Germinal center (tissue), 1 donor: ENCODE measurements at regions not wholly inside any gene's neighbourhood (a gene's known extent, or its start where the extent isn't known, plus 50 kb on each side); places are given as distances from the start of the nearest gene placed in this dataset.

ENCODE experiments used
- DNase-seq: peaks from one replicate; pipeline ENCODE4 v3.0.0; 2012; ENCODE audit warnings: mixed read lengths, low spot score

DNA sequence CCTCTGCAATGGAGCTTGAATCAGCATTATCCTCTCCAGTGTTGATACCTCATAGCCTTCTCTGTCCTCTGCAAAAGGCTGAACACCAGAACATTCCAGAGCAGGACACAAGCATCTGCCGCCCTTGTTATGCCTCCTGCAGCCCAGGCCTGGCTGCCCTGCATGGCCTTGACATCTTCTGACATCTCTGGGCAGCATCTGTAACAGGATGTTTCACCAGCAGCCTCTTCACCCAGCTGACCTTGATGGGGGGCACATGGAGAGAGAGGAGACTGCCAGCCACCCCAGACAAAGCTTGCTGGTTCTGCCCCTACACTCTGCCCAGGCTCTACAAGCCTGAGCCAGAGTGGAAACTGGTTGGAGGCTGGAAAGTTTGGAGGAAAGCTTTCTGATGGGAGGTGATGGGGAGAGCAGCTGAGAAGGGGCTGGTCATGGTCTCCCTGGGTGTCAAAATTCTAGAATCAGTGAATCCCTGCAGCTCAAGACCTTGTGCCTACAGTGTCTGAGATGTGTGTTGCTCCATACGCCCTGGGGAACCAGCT lies 145.1 kb downstream of the MRPL14 start:
- no peak for DNase-seq

DNA sequence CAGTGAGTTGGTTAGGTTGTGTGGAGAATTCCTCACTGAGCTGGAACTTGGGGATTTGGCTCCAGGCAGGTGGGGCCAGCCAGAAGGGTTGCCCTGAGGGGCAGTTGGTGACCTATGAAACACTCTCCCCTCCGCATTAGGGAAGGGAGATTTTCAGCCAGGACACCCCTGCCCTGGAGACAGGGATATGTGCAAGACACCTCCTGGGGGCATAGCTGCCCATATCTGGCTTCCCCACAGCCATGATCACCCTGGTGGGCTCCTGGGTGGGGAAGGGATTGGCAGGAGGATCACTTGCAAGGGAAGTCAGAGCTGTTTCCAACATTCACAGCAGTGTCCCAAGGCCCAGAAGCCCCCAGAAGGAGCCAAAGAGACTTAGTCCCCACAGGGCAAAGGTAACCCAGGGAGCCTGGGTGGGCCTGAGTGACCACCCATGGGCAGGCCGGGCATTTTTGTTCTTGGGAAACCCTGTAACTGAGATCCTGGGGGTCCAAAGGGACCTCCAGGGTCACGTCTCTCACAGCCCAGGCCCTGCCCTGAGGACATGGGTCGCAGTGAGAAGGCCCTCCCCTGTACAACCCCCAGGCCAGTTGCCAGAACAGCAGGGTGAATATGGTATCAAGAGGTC lies 145.8 kb downstream of the MRPL14 start:
- DNase-seq = no peak

DNA sequence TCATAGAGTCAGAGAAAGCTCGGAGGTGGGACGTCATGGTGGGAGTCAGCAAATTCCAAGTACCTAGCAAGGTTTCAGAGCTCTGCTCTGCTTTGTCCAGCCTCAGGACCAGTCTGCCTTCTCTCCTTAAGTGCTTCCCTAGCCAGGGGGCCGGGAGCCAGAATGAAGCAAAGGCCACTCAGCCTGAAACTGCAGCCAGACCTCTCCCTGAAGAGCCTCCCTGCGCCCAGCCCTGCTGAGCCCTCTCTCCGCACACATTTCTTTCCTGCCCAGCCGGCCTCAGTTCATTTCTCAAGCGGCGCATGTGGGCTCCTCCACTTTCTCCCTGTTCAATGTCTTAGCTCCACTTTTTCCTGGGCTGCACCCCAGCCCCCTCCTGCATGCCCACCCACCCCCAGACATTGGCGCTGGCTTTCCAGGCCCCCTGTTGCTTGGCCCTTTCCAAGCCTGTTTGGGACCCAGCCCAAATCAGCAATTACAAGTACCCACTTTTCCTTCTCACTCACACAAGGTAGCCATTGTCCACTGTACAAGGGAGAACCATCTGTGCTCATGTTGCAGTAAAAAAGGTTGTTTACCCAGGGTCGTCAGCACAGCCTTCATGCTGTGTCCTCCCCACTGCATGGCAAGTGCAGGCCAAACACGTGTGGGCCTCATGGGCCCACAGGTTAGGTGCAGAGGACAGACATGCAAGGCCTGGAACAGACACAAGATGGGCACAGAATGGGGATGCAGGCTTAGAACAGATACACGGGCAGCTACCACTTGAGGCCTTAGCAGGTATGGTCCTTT lies 147.1 kb downstream of the MRPL14 start:
- no peak for DNase-seq

DNA sequence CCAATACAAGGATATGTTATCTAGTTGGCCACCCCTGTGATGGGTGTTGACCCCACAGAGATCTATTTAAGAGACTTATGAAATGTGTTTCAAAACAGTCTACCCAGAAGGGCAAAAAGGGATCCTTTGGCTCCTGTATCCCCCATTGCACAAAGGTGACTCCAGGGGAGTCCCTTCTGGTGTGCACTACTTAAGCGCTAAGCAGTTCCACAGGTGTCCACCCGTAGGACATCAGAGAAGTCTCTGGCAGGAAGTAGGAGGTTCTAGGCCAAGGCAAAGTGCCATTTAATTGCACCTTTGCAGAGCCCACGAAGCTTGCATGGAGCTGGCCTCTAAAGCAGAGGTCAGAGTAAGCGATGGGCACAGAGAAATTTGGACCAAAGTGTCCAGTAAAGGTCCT lies 147.7 kb downstream of the MRPL14 start:
- no peak for DNase-seq

DNA sequence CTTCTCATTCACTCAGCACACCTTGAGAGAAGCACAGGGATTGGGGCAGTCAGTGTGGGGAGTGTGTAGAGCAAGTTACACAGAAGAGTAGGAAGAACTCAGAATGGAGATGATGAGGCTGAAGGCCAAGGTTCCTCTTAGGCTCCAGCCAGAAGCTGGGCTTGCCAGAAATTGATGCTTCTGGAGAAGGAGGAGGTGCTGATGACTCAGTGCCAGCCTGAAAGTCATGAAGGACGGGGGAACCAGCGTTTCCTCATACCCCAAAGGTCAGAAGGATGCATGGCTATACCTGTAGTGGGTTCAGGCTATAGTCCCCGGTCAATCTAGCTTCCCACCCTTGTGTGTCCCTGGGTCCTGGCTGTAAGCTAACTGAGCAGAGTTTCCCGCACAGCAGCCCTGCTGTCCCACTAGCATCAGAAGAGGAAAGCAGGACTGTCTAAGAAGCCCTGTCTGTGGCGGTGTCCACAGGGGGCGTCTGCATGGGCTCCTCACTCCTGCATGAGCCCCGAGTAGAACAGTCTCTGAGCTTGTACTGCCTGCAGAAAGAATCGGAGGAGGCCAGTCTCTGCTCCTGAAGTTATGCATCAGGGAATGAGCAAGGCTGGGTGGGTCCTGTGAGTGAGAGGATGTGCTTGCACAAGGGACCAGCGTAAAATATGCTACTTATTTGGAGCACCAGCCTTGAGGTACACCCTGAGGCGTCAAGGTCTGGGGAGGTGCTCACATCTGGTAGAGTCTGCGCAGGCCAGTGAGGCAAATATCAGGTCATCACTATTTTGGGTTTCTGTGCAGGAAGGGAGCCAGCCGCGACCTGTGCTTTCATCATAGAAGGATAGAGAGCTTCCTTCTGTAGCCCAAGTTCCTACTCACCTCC lies 148.5 kb downstream of the MRPL14 start:
- no peak for DNase-seq

DNA sequence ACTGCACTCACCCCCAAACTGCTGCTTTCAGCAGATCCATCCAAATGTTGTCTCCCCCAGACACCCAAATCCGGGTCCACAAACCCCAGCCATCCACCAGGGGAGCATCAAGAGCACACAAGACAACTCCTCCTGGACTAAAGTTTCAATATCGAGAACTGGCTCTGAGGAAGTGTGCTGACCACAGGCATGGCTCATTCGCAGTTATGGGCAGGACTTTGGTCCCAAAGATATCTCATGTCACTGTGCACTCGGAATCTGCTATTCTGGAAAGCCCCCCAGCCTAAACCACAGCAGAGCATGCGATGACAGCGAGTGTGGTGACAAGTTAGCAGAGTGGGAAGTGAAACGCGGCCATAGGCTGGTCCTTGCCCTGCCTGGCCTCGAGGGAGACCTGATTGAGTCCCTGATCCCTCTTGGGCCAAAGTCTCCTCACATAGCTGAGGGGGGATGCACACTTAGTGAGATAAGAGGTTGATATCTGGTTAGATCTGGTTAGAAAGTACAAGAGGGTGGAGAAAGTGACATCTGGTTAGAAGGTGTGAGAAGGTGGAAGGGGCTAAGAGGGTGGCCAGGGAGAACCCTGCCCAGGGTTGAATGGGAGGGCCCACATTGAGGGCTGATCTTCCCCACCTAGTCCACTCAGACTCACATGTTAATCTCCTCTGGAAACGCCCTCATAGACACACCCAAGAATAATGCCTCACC lies 149.7 kb downstream of the MRPL14 start:
- DNase-seq = no peak

DNA sequence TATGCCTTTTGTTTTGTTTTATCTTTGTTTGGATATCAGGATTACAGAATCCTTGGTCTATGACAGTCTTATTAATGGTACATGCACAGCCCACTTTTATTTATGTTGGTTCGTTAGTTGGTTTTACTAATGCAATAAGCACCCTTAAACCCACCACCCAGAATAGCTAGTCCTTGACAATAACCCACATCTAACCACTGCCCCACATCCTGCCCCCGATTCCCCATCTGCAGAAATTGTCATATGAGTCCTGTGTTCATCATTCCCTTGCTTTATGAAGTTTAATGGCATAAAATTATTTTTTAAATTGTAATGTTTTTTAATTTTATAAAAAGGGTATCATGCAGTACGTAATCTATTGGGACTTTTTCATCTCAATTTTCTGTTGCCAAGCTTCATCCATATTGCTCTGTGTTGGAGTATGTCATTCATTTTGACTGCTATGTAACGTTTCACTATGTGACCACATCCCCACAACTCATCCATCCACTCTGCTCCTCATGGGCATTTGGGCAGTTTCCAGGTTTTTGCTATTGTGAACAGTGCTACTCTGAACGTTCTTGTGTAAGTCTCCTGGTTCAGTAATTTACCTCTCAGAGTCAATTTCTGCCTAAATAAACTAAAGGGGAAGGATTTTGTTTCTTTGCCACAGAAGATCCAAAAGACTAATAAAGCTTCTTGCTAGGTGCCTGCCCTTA lies 150.4 kb downstream of the MRPL14 start:
- no peak for DNase-seq

DNA sequence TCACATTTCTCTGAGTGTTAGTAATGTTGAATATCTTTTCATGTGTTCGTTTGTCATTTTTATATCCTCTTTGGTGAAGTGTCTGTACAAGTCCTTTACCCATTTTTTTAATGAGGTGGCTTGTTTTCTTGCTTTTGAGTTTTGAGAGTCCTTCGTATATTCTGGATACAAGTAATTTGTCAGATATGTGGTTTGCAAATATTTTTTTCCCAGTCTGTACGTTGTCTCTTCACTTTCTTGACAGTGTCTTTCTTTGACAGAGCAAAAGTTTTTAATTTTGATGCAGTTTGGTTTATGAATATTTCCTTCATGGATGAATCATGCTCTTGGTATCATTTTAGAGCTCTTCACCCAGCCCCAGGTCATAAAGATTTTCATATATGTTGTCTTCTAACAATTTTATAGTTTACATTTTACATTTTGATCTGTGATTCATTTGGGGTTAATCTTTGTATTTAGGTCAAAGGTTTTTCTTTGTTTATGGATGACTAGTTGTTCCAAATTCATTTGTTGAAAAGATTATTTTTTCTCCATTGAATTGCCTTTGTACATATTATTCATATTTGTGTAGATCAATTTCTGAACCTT lies 152.5 kb downstream of the MRPL14 start:
- no peak for DNase-seq

DNA sequence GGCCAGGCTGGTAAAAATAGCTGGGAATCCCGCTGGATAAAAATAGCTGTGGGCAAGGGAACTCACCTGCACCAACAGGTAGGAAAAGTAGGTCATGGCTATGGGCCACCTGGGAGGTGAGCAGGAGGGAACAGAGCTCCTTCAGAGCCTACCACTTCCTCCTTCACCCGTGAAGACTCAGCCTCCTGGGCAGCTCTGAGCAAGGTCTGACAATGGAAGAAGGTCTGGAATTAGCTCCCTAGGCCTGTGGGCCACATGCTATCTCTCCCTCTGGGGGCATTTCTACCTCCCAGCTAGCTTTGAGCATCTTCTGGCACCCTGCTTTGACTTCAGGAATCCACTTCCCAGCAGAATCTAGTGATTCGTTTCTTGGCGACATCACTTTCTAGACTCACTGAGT lies 153.9 kb downstream of the MRPL14 start:
- no peak for DNase-seq

DNA sequence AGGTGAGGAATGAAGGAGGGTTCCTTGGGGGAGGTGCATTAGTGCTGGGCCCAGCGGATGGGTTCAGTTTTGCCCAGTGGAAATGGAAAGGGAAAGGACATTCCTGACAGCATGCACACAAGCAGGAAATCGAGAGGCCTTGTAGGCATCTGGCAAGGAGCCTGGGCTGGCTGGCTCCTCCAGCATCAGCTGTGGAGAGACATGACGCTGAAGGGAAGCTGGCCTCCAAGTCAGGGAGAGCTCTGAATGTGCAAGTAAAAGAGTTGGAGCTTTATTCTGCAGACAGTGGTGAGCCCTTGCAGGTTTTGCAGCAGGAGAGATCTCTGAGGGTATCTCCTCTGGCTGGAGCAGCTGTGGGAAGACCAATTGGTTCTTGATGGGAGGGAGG lies 154.3 kb downstream of the MRPL14 start:
- DNase-seq = no peak

DNA sequence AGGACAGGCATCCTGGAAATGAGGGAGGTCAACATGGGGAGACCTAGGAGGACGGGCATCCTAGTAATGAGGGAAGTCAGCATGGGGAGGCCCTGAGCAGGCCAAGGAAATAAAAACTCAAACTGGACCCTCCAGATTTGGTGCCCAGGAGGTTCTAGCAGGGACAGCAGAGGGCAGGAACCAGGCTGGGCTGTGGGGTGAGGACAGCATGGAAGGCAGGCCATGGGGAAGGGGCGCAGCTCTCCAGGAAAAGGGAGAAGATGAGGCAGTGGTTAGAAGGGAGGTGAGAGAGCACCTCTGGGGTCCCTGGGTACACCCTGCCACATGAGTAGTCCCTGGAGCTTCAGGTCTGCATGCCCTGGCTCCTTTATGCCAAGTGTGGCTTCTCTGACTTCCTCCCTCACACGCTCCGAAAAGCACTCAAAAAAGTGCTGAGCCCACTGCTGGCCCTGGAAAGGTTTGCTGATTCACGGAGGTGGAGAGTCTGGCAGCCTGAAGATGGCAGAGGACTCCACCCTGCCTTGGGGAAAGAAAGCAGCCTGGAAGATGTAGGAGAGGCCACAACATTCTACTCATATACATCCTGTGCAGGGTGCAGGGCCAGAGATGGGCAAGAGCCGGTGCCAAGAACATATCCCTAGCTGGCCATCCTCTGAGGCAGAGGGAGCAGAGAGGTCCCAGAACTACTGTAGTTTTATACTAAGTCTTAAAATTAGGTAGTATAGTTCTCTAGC lies 154.9 kb downstream of the MRPL14 start:
- no peak for DNase-seq

DNA sequence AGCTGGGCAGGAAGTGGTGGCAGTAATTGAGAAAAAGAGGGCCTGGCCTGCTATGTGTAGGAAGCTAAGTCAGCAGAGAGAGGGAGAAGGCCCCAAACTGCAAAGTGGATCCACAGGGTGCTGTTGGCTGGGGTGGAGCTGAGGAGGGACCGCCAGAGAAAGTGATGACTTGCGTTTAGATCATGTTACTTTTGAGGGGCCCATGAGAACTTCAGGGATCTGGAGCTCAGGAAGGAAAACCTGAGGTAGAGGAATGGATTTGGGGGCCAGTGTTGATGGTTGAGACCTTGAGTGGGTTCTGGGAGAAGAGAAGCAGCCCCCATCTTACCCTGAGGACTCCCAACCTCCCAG lies 155.5 kb downstream of the MRPL14 start:
- DNase-seq = no peak

DNA sequence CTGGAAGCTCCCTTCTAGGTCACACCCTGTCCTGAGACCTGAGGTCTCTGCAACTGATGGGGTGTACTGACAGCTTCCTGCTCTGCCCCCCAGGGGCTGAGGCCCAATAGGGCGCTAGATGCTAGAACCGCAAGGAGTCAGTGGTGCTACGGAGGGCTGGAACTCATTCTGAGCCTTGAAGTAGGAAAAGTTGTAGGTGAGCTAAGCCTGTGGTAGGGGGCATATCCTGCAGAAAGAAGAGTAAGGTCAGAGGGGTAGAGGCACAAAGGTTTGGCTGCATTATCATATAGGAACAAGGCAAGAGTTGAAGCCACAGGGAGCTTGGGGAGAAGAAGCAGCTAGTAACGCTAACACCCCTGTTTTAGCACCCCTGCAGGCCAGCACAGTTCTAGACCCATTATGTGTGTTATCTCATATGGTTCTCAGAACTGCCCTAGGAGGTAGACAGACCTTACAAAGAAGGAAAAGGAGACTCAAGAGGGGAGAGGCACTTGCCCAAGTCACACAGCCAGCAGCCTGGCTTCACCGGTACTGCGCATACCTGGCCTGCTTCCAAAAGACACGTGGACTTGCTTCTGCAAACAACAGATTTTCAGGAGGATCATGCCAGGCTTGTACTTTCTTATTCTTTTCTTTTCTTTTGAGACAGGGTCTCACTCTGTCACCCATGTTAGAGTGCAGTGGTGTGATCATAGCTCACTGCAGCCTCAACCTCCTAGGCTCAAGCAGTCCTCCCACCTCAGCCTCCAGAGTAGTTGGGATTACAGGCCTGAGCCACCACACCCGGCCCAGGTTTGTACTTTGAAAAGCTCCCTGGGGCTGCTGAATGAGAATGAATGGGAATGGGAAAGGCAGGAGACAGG lies 156.1 kb downstream of the MRPL14 start:
- DNase-seq = no peak

DNA sequence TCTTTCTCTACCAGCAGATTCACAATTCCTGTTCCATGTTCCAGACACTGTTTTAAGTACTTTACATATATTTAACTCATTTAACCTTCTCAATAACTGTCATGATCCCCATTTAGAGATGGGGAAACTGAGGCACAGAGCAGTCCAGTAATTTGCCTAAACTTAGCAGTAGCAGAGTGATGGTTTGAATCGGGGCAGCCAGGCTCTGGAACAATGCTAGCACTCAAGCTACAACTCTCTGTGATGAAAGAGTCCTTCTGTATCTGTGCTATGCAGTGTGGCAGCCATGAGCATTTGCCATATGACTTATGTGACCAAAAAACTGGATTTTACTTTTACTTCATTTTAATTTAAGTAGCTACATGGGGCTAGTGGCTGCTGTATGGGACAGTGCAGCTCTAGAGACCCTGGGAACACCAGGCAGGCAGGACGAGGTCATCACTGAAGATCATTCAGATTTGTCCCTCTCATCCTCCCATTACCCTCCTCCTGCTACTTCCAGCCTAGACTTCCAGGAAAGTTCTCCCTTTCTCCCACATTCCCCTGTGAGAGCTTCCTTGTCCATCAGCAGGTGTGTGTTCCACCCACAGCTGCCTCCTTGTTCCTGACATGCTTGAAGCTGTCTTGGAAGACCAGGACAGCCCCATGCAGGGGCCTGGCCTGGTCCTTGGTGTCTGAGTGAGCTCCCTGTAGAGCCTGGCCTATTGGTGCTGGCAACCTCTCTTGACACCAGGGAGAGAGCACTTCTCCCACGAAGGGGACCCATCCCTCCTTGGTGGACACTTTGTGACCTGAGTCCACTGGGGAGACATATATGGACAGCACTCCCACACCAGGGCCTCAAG lies 157.0 kb downstream of the MRPL14 start:
- no peak for DNase-seq

DNA sequence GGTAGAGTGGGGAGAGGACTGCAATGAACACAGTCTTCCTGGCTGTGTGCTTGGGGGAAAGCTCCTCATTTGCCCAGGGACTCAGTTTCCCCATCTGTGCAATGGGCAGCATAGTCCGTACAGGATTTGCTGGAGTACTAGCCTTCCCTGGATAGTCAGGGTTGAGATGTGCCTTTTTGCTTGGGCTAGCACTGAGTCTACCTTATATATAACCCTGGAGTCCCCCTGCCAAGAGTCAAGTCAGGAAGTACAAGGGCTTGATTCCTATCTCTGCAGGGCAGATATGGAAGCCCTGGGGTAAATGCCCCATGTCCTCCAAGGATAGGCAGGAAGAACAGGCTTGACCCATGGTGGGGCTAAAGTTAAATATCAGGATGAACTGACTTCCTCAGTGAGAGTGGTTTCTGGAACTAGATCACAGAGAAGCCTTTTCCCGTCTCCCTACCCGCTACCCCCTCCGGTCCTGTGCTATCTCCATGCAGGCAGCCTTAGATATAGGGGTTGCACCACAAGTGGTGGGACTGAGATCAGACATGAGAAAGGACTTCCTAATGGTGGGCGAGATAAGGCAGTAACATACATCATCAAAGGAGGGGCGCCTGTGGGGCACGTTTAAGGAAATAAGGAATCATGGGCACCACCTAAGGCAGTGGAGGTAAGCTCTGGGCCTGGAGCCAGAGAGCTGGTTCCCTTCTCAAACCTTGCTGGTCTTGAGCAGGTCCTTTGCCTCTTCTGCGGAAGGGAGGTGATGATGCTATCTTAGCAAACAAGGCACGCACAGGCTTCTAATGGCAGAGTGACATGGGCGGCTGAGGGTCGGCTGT lies 157.9 kb downstream of the MRPL14 start:
- DNase-seq = no peak

DNA sequence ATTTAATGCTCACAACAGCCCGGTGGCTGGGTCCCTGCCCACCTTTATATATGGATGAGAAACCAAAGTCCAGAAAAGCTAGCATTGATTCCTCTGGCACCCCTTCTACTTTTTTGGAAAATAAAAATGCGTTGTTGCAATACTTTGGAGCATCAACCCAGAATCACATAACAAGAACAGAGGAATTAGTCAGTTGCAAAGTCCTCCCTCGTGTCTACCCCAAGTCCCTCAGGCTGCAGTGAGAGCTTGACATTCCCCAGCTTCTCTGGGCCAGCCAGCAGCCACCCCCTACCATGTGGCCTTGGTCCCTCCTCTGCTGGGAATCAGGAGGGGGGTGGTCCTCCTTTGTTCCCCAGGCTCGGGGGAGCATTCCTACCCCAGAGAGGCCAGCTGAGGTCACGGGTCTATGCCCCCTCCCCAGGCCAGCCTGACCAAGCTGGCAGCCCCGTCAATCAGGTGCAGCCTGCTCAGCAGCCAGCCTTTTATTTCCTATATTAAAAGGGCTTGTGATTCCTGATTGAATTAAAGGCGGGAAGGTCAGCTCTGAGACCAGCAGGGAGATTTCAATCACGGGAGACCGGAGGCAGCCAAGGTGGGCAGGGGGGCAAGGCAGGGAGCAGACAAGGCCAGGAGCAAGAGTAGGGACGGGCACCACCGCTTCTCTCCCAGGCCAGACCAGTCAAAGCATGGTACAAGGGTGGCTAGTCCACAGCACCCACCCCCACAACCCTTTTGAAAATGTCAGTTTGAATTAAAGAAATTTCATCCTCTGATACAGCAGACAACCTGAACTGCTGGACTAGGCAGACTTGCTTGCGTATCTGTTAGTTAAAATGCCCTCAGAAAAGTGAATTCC lies 158.9 kb downstream of the MRPL14 start:
- no peak for DNase-seq

DNA sequence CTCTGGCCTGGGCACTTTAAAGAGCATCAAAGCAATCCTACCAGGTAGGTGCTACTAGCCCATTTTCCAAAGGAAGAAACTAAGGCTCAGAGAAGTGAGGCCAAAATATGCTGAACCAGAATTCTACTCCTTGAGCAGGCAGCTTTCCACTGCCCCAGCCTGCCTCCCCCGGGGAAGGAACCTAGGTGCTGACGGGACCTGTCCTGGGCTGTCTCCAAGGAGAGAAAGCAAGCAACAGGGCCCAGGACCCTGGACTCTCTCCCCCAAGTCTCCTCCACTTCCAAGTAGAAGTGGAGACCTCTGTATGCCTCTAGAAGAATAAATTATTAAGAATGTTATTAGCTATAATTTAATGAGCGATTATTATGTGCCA lies 159.5 kb downstream of the MRPL14 start:
- no peak for DNase-seq
